ENCODE measurements at regions not wholly inside any gene's neighbourhood (a gene's known extent, or its start where the extent isn't known, plus 50 kb on each side); places are given as distances from the start of the nearest gene placed in this dataset.

- no peak for DNase-seq (ENCODE audit: low read depth)
Observed at GRCh38 chr1:228848406-228848805, 113.1 kb downstream of the RHOU start.

- no peak for DNase-seq (ENCODE audit: low read depth)
Observed at GRCh38 chr1:228849011-228849541, 113.8 kb downstream of the RHOU start.

GRCh38 chr1:228850141-228851100, 115.1 kb downstream of the RHOU start:
- DNase-seq (ENCODE audit: low read depth), result no peak

DNA sequence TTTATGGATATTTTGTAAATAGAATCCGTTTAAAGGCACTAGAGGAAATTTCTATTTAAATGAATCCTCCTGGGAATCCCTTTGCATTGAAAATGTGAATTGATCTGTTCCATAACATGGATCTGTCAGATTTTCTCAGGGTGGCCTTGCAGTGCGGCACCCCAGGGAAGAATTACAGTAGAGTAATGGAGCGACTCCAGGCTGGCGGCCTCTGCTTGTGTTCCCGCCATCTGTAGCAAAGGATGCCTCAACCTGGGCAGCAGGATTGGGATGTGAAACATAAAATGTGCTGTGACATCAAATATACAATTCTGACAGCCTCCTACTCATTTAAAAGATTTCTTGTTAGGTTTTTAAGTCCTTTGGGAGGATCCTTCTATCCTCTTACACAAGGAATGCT, 115.9 kb downstream of the RHOU start:
- DNase-seq (ENCODE audit: low read depth), result no peak

DNA sequence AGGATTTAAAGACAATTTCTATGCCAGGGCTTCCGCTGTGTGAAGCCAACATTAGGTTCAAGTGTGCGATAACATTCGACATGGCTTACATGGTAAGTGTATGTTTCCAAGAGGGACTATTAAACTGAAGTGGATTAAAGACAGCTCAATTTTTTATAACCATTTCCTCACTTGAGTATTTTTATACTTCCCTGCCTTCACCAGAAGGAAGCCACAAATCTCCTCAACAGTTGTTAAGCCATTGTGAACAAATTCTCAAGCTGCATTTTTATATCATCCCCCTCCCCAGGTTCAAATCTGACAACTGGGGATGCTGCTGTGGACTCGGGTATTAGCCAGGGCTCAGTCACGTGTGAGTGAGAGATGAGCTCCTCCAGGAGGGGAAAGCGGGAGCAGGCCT, 116.3 kb downstream of the RHOU start:
- no peak for DNase-seq (ENCODE audit: low read depth)

DNA sequence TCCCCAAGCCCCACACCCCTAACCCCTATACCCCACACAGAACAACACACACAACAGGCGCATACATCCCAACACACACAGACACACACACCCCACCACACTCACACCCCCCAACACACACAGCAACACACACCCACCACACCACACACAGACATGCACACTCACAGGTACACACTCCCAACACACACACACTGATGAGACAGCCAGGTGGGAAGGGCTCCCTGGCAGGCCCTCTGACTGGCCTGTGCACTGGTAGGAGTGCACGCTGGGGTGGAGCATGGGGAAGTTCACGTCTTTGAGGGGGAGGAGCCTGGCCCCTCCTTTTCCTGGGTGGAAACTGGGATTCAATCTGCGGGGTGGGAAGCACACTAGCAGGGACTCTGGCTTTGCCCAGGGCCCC, 116.7 kb downstream of the RHOU start:
- no peak for DNase-seq (ENCODE audit: low read depth)

DNA sequence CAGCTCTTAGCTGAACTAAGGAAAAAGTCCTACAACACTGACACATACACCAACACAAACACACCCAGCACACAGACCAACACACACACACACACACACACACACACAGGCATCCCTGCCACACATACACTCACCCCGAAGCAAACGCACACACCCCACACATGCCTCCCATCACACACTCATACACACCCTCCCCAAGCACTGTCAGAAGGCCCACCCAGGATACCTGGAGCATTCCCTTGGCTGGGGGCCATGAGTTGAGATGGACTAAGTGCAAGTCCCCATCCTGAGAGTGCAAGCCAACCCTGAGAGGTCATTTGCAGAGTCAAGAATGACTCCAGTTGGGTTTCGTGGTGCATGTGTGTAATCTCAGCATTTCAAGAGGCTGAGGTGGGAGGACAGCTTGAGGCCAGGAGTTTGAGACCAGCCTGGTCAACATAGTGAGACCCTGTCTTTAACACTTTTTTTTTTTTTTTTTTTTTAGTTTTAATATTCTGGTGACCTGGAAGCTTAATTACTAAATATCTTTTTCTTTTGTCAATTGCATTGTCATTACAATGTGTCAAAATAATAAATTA, 117.3 kb downstream of the RHOU start:
- DNase-seq (ENCODE audit: low read depth), result no peak

DNA sequence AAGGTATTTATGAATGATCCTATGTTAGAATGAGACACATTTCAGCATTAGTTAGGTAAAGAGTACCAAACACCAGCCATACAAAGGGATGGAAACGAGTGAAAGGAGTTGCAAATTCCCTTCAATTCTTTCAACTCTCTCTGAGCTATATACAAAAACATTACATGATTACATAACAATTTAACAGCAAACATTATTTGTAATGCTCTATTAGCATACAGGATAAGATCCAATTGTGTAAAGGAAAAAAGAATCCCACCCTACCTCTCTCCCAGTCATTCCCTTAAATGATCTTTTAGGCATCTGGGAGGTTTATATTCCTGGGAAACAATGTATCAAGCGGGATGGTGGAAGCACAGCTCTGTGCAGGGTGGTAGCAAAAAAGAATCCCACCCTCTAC, 117.9 kb downstream of the RHOU start:
- no peak for DNase-seq (ENCODE audit: low read depth)

- DNase-seq (ENCODE audit: low read depth), result no peak
Observed at GRCh38 chr1:228853637-228854036, 118.4 kb downstream of the RHOU start.

DNA sequence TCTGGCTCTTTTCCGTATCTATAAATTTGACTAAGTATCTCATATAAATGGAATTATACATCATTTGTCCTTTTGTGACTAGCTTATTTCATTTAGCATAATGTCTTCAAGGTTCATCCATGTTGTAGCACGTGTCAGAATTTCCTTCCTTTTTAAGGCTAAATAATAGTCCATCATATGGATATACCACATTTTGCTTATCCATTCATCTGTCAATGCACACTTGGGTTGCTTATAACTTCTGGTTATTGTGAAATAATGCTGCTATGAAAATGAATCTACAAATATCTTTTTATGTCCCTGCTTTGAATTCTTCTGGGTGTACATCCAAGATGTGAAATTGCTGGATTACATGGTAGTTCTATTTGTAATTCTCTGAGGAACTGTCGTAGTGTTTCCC, 119.6 kb downstream of the RHOU start:
- DNase-seq (ENCODE audit: low read depth), result no peak

DNA sequence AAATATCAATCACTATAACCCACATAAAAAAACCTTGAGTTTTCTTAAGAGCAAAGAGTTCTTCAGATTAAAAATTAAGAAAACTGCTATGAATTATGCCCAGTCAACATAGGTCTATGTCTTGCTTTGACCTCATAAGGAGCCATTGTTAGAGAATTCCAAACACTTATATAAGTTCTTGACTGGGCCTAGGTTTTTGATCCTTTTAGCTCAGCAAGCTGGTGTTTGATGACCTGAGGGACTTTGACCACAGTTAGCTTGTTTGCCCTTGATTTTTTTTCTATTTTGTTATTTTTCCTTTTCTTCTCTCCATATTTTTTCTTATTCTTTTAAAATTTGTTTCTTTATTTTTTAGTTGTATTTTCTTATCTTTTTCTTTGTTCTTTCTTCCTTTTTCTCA, 122.3 kb downstream of the RHOU start:
- DNase-seq (ENCODE audit: low read depth), result no peak

GRCh38 chr1:228860911-228861831, 125.9 kb downstream of the RHOU start:
- DNase-seq (ENCODE audit: low read depth), result no peak

DNA sequence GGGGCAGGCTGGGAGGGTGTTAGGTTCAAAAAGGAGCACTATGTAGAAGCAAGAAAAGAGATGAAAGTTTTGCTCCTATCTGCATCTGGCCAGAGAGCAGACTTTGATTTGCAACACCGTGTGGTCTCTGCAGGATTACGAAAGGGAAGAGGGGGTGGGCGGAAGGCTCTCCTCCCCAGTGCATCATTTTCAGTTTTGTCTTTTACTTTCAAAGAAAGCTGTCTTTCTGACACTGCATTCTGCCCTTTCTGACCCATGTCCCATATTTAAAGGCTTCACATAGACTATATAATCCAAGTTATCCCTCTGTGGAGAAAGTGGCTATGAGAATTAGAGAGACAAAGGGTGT, 126.5 kb downstream of the RHOU start:
- DNase-seq (ENCODE audit: low read depth), result no peak

- DNase-seq (ENCODE audit: low read depth), result no peak
Observed at GRCh38 chr1:228862542-228863505, 127.5 kb downstream of the RHOU start.

GRCh38 chr1:228863776-228864175, 128.5 kb downstream of the RHOU start:
- DNase-seq (ENCODE audit: low read depth), result no peak

DNA sequence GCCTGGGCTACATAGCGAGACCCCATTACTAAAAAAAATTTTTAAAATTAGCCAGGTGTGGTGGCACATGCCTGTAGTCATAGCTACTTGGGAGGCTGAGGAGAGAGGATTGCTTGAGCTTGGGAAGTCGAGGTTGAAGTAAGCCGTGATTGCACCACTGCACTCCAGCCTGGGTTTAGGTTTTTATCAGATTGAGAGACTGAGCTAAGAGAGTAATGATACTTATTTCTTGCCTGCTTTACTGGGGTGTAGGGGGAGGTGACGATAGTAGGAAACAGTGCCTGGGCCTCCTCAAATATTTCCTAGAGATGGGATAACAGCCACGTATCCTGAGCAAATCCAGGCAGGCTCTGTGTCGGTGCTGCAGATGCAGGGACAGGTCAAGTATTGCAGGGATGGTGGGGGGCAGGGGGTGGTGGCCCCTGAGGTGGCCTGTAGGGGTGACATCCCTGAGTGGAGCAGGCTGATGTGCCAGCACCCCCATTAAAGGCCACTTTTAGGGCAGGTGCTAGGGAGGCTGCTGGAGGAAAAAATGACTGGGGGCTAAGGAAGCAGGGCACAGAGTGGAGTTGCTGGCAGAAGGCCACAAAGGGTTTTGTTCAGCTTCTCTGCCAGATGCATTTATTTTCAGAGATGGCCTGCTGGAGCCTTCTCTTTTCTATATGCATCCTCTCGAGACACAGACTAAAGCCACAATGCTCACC, 130.5 kb downstream of the RHOU start:
- no peak for DNase-seq (ENCODE audit: low read depth)

GRCh38 chr1:228866468-228866867, 131.2 kb downstream of the RHOU start:
- no peak for DNase-seq (ENCODE audit: low read depth)

DNA sequence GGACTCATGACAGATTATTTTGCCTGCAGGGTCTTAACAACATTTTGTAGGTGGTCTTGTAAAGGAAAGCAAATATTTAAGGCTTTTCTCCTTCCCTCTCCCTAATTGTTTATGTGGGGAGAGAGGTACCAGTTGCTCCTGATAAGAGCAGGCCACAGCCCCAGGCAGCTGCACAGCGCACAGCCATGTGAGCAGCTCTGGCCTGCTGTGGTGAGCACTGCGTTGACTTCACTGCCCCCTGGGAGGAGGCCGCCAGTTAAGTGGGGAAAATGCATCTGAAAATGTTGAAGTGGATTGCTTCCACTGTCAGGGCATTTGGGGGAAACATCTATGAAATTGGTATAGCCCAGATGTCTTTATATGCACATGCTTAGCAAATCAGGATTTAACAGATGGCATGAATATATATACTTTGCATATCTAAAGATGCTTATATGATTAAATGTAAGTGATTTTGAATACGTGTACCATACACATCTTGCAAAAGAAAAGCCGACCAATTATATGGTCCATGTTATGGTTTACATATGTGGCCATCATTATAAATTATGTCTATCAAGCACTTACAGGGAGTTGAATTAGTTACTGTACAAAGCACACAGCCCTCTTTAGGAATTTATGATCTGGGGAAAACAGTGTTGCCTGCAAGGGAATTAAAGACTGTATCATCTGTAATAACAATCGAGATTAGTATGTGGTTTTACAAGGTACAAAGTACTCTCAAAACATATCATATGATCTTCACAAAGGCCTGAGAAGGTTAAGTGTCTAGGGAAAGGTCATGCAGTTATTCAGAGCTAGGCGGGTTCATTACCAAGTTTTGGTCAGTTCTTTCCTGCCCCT, 132.1 kb downstream of the RHOU start:
- no peak for DNase-seq (ENCODE audit: low read depth)

DNA sequence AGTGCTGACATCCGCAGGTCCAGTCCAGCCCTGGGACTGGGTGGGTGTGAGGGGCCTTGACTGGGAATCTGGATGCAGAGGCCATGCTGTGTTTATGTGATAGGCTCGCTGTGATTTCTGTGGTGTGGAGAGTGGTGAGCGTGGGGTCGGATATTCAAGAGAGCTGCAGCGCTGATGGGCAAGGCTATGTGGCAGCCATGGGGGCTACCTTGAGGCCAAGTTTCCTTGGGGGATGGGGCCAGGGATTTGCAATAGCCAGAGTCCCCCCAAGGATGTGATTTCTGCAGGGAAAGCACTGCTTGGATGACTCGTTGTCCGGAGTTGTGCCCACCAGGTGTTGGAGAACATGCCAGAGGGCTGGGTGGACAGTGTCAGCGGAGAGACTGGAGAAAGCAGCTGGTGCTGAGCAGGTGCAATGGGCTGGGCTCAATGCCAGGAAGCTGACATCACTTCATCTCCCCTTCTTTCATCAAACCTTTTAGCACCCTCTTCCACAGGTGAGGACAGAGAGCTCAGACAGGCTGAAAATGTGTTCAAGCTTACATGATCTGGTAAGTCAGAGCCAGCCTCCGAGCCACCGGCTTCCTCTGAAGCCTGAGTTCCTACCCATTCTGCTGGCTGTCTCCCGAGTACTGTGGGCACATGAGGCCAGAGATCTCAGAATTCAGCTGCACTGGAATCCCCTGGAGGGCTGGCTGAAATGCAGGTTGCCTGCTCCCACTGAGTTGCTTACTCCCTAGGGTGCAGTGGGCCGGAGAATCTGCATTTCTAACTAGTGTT, 132.9 kb downstream of the RHOU start:
- no peak for DNase-seq (ENCODE audit: low read depth)
